ENCODE measurements at regions not wholly inside any gene's neighbourhood (a gene's known extent, or its start where the extent isn't known, plus 50 kb on each side); places are given as distances from the start of the nearest gene placed in this dataset.

DNA sequence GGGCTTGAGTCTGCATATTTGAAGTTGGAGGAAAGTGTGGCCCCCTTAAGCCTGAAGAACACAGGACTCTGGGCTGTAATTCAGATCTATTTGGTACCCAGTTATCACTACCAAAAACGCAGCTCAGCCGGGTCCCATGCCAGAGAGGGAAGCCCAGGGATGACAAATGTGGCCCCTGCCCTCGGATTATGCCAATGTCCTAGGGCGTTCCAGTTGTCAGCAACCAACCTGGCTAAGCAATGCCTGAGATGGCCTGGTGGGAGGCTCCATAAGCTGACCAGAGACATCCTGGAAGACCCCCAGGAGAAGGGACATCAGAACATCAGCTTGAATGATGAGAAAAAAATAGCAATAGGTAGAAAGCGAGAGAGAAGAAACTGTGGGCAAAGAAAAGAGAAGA is 79.6 kb upstream of the UQCRFS1 start:
- no peak for DNase-seq

- no peak for DNase-seq
These were observed 80.3 kb upstream of the UQCRFS1 start for GRCh38 chr19:29293292-29293691.

DNA sequence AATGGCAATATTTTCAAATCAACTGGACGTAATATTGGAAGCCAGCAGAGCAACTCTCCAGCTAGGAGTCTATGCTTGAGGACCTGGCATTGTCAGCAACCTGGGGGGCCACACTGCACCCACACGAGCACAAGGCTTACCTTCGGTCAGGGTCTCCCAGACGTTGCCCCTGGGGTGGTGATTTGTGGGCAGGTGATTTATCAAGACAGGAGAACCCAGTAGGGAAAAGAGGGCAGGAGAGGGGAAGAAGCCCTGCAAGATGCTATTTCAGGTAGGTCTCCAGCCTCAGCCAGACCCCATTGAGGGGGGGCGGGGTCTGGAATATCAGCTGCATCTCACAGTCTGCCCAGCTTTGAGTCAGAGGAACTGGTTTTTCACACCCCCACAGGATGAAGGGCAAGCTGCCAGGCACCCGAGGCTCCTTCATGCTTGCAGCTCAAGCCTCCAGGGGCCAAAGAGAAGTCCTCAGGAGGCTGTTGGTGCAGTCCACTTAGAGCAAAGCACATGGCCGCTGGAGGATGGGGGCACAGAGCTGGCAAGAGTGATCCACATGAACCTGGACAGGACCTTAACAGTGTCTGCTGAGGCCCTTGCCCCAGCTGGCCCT is 80.9 kb upstream of the UQCRFS1 start:
- DNase-seq: no peak

DNA sequence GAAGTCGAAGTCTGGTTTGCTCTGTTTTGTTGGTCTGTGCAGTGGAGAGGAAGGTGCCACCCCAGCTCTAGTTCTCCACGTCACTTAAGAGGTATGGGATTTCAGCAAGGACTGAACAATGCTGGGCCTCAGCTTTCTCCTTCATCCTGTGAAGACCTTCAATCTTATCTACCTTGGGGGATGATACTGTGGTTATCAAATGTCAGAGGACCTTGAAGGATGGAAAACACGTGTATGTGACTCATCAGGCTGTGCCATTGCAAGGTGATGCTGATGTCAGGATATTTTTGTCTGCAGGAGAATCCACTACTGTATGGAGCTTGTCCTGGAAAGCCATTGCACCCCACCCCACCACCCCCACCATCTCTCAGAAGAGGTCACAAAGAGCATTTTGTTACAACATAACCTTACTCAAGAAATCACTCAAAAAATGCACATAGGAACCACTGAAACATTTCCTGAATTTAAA is 81.4 kb upstream of the UQCRFS1 start:
- no peak for DNase-seq

DNA sequence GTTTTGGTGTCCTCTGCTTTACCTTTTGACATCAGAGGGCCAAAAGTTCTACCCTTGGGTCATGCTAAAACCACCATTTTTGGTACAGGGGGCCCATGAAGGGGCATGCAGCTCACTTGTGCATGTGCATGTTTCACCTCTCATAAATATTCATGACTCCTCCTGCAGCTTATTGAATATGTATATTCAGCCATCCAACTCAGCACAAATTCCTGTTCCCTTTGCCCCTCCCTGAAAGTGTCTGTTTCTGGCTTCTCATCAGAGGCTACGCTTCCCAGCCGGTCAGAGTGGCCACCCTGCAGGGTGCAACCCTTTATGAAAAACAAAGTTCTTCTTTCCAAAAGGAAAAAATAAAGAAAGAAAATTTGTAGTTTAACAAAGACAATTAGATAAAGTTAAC is 82.3 kb upstream of the UQCRFS1 start:
- no peak for DNase-seq

DNA sequence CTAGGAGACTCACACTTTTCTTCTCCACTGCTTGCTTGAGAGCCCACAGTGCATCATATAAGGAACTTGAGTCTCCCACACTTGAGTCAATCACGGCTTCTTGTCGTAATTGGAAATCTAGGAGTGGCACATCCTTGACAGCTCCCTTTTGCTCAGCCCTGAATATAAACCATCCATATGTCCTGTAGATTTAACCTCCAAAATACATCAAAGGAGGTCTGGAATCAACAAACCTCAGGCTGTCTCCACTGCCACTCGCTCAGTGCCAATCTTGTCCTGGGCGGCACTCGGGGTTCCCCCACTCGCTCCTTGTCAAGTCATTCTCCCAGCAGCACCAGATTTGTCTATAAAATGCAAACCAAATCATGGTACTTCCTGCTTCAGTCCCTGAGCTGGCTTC is 84.4 kb upstream of the UQCRFS1 start:
- no peak for DNase-seq

DNA sequence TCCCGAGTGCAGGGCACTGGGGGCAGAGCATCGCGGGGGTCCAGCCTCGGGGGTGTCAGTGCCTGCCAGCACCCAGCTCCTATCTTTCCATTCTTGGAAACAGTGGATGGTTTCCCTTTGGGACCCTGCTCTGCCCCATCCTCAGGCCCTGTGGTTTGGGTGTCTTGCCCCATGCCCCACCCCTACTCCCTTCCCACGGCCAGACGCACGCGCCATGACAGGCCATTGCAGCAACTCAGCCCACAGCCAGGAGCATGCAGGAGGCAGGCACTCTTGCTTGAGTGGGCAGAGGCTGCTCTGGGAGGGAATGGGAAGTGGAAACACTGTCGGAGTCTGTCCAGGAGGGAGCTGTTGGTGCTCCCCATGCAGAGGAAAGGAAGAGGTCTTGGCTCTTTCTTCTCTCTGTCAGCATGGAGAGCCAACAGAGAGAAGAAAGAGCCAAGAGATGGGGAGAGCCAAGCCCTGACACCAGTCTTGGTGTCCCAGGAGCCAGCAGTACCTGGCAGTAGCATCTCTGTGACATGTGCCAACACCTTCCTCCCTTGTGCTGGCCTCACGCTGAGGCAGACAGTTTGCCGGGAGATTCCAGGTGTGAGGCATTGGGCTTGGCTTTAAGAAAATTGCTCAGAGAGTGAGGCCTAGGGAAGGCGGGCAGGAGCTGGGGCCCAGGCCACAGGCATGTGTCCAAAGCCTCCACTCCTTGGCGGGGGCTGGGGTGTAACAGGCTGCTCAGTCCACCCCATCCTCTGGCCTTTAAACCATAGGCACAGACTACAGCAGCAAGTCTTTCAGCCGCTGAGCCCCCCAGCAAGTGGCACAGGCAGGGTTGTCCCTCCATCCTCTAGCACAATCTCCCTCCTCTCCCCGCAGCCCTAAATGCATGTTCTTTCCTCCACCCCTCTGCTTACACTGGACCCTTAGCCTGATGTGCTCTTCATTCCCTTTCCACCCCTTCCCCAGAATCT is 86.7 kb upstream of the UQCRFS1 start:
- DNase-seq: no peak

- no peak for DNase-seq
These were observed 89.3 kb upstream of the UQCRFS1 start for GRCh38 chr19:29302002-29302928.

- DNase-seq: no peak
These were observed 90.2 kb upstream of the UQCRFS1 start for GRCh38 chr19:29303069-29303718.

DNA sequence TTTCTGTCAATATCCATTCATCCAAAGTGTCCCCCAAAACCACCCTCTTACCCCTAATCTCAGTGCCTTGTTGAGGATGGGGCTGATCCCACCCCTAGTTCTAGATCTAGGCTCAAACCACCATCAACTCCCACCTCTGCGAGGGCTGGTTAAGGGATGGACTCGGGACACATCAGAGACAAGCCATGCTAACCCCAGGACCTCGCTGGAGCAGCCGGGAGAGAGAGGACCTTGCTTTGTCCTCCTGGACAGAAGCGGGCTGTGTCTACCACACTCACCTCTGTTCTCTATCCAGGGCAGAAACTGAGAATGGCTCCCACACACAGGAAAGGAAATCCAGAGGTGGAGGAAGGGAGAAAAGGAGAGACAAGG is 90.8 kb upstream of the UQCRFS1 start:
- no peak for DNase-seq

DNA sequence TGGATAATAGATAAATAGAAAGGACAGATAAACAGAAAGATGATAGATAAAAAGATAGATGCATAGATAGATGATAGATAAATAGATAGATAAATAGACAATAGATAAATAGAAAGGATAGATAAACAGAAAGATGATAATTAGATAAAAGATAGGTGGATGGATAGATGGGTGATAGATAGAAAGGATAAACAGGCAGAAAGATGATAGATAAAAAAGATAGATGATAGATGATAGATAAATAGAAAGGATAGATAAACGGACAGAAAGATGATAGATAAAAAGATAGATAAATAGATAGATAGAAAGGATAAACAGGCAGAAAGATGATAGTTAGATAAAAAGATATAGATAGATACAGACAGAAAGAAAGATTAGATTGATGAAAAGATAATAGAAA is 92.3 kb upstream of the UQCRFS1 start:
- no peak for DNase-seq

- DNase-seq: no peak
These were observed 96.1 kb upstream of the UQCRFS1 start for GRCh38 chr19:29308977-29309590.

DNA sequence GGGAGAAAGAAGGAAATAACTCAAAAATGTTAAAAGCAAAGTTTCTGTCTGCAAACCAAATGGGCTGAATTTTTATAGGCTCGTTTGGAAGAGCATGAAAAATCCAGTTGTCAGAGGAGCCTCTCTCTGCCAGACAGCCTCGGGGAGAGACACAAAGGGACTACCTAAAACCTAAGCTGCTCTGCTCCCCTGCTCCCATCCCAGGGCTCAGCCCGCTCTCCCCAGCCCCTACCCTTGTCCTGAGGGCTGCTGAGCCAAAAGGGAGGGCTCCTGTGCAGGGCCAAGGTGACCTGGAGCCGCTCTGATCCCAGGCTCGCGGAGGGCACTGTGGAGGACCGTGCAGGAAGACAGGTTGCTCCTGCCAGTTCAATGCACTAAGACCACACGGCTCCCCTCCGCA is 96.7 kb upstream of the UQCRFS1 start:
- no peak for DNase-seq

- DNase-seq: no peak
These were observed 98.3 kb upstream of the UQCRFS1 start for GRCh38 chr19:29311191-29311790.

DNA sequence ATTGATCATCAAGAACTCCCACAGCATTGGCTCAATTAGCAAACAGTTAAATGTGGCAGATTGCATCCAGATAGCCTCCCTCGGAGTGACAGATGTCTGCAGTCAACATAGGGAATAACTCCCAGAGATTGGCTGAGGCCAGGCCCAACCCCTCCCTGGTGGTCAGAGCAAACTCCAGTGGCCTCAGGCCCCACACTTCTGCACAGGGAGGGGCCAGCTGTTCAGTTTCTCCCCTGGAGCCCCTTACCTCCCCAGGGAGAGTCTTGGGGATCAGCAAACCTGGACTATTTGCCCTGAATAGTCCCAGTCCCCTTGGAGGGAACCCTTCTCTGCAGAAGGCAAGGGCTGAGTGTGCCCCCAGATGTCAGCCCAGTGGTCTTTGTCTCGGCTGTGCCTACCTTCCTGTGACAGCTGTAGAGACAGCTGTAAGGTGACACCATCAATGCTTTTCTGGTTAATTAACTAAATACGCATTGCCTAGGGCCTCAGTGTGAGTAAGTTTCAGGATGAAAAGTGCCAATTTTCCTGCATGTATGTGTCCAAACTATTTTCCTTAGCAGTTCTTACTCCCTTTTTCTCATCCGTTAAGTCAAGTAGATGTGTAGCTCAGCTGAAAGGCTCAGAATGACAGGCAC is 102.7 kb upstream of the UQCRFS1 start:
- DNase-seq: no peak

DNA sequence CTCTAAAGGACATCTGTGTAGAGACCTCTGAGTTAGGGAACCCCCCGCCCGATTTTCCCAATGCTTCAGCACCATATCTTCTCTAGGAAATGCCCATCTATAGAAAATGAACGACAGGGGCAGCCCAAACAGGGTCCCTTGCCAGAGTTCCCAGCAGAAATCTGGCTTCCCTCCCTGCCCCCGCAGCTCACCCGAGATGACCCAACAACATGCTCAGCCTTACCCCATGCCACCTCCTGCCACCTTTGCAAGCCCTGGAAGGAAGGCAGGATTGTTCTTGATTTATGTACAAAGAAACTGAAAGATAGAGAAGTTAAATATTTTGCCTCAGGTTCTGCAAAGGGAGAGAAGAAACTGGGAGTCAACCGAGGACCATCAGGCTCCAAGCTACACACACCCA is 105.6 kb upstream of the UQCRFS1 start:
- no peak for DNase-seq

DNA sequence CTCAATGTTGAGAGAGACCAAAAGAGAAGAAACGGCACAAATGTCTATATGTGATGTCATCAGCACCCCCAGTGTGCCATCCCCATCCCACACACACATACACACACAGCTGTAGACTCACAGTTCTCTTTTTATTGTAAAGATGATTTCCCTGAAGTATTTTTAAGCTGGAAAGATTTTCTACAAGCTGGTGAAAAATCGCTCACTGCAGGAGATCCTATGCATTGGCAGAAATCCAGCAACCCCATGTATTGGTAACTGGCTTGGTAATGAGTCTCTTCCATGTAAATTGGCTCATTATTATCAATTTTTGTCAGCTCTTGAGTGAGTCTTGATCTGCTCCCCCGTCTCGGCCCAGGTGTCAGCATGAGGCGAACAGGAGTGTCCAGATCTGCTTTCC is 107.1 kb upstream of the UQCRFS1 start:
- DNase-seq: no peak

GRCh38 chr19:29320618-29321017 is 107.7 kb upstream of the UQCRFS1 start:
- DNase-seq: no peak

GRCh38 chr19:29321116-29321515 is 108.2 kb upstream of the UQCRFS1 start:
- no peak for DNase-seq

GRCh38 chr19:29323021-29323430 is 110.1 kb upstream of the UQCRFS1 start:
- DNase-seq: no peak

Data from right kidney (tissue), 1 donor.